GM23338 (cell line): ENCODE measurements at regions not wholly inside any gene's neighbourhood (a gene's known extent, or its start where the extent isn't known, plus 50 kb on each side); places are given as distances from the start of the nearest gene placed in this dataset.

Experiments used
- ATAC-seq: fragments of 200-7000 bp; cut with Tn5 transposase; 3 replicates; pipeline ENCODE4 v1.9.1; 2020
- DNase-seq: peaks from one replicate; pipeline ENCODE4 v3.0.0-alpha.2; 2015; ENCODE audit warnings: low spot score
- H2AFZ ChIP-seq: fragments of 200-600 bp; sonication (generic); 2 replicates; pipeline ENCODE4 v1.8.0; 2016; ENCODE audit warnings: antibody characterized with exemption, mild to moderate bottlenecking, moderate library complexity
- H3F3A ChIP-seq: fragments of 200-600 bp; sonication (generic); replicated peaks from 2 replicates; pipeline ENCODE4 v1.8.0; 2017; ENCODE audit warnings: antibody characterized with exemption, mixed run types, low read depth
- H3K27ac ChIP-seq: fragments of 200-600 bp; sonication (generic); 2 replicates; pipeline ENCODE4 v1.6.1; 2016; ENCODE audit warnings: low read depth
- H3K27me3 ChIP-seq: fragments of 200-600 bp; sonication (generic); 2 replicates; pipeline ENCODE4 v1.8.0; 2016; ENCODE audit warnings: mild to moderate bottlenecking, mixed run types, moderate library complexity; ENCODE audit not compliant: insufficient read depth
- H3K36me3 ChIP-seq: fragments of 200-600 bp; sonication (generic); 2 replicates; pipeline ENCODE4 v1.8.0; 2016; ENCODE audit warnings: mild to moderate bottlenecking; ENCODE audit not compliant: insufficient read depth
- H3K4me1 ChIP-seq: fragments of 200-600 bp; sonication (generic); 2 replicates; pipeline ENCODE4 v1.8.0; 2016; ENCODE audit warnings: mild to moderate bottlenecking, moderate library complexity; ENCODE audit not compliant: insufficient read depth
- H3K4me2 ChIP-seq: fragments of 200-600 bp; sonication (generic); 2 replicates; pipeline ENCODE4 v1.7.1; 2017; ENCODE audit warnings: mixed run types
- H3K4me3 ChIP-seq: fragments of 200-600 bp; sonication (generic); 2 replicates; pipeline ENCODE4 v1.6.1; 2016; ENCODE audit warnings: mixed run types
- H3K79me2 ChIP-seq: fragments of 200-600 bp; sonication (generic); replicated peaks from 2 replicates; pipeline ENCODE4 v1.8.0; 2017; ENCODE audit warnings: mild to moderate bottlenecking; ENCODE audit not compliant: insufficient read depth
- H3K9me2 ChIP-seq: fragments of 200-600 bp; sonication (generic); 2 replicates; pipeline ENCODE4 v1.8.0; 2017; ENCODE audit not compliant: insufficient read depth
- H4K20me1 ChIP-seq: fragments of 200-600 bp; sonication (generic); replicated peaks from 2 replicates; pipeline ENCODE4 v1.8.0; 2017; ENCODE audit warnings: mild to moderate bottlenecking; ENCODE audit not compliant: insufficient read depth
- H3K27ac Mint-ChIP-seq: 2 replicates; pipeline ENCODE4 v1.8.0; 2020; ENCODE audit warnings: inconsistent platforms, mild to moderate bottlenecking, moderate library complexity, mixed read lengths
- H3K27me3 Mint-ChIP-seq: 3 replicates; pipeline ENCODE4 v1.8.0; 2022; ENCODE audit warnings: low read depth, mild to moderate bottlenecking, moderate library complexity, mixed read lengths, inconsistent platforms; ENCODE audit not compliant: insufficient read depth, poor library complexity
- H3K36me3 Mint-ChIP-seq: 3 replicates; pipeline ENCODE4 v1.8.0; 2021; ENCODE audit warnings: low read depth, mild to moderate bottlenecking, inconsistent platforms, moderate library complexity, mixed read lengths
- H3K4me1 Mint-ChIP-seq: 3 replicates; pipeline ENCODE4 v1.8.0; 2020; ENCODE audit warnings: mild to moderate bottlenecking, inconsistent platforms, mixed read lengths
- H3K4me3 Mint-ChIP-seq: 3 replicates; pipeline ENCODE4 v1.8.0; 2021; ENCODE audit warnings: moderate library complexity, mild to moderate bottlenecking, inconsistent platforms, mixed read lengths
- H3K9me3 Mint-ChIP-seq: 3 replicates; pipeline ENCODE4 v1.8.0; 2020; ENCODE audit warnings: moderate library complexity, mild to moderate bottlenecking, inconsistent platforms, mixed read lengths
- CTCF ChIP-seq, 2 experiments: fragments of 200-600 bp in 1 of 2; sonication (generic) in 1 of 2; conservative IDR thresholded peaks; 2 replicates each; pipeline versions ENCODE4 v1.5.1 to v1.6.1; 2016 to 2017; ENCODE audit warnings: antibody characterized with exemption in 2 of 2, low read depth in 2 of 2, mild to moderate bottlenecking in 2 of 2, moderate library complexity in 1 of 2
- ETS1 ChIP-seq: IDR thresholded peaks from 2 replicates; pipeline ENCODE4 v1.6.1; 2016; ENCODE audit warnings: antibody characterized with exemption
- EZH2 ChIP-seq: fragments of 200-600 bp; sonication (generic); IDR thresholded peaks from one replicate; pipeline ENCODE4 v1.8.0; 2017; ENCODE audit warnings: antibody characterized with exemption, mild to moderate bottlenecking, low read depth; ENCODE audit not compliant: unreplicated experiment
- EZH2phosphoT487 ChIP-seq: fragments of 200-600 bp; sonication (generic); IDR thresholded peaks from one replicate; pipeline ENCODE4 v1.8.1; 2018; ENCODE audit warnings: antibody characterized with exemption; ENCODE audit not compliant: unreplicated experiment
- JUNB ChIP-seq: IDR thresholded peaks from one replicate; pipeline ENCODE4 v1.6.1; 2016; ENCODE audit warnings: antibody characterized with exemption; ENCODE audit not compliant: unreplicated experiment
- NANOG ChIP-seq: IDR thresholded peaks from 2 replicates; pipeline ENCODE4 v1.6.1; 2016; ENCODE audit warnings: antibody characterized with exemption, borderline replicate concordance
- POLR2AphosphoS5 ChIP-seq: IDR thresholded peaks from 2 replicates; pipeline ENCODE4 v1.6.1; 2016; ENCODE audit warnings: antibody characterized with exemption, low read depth
- STAT1 ChIP-seq: IDR thresholded peaks from one replicate; pipeline ENCODE4 v1.6.1; 2016; ENCODE audit warnings: antibody characterized with exemption; ENCODE audit not compliant: unreplicated experiment
- ZNF114 ChIP-seq: fragments of 250-450 bp; sonication (Bioruptor Pico); IDR thresholded peaks from 2 replicates; pipeline ENCODE4 v1.5.0; 2020; ENCODE audit warnings: mild to moderate bottlenecking, moderate library complexity
- ZNF462 ChIP-seq: fragments of 250-450 bp; sonication (Bioruptor Pico); IDR thresholded peaks from 2 replicates; pipeline ENCODE4 v1.5.0; 2020; ENCODE audit warnings: mild to moderate bottlenecking, moderate library complexity

DNA sequence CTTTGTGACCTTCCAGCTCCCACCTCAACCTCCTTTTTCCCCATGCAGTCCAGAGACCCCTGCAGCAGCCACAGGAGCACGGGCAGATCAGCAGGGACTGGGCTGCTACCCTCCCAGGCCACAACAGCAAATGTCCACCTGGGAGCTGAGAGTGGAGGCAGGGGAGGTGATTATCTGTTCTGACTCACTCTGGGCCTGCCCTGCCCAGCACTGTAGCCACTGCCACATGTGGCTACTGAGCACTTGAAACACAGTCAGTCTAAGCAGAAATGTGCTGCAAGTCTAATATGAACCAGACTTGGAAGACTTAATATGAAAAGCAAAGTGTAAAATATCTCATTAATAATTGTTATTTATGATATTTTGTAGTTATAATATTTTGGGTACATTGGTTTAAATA lies 148.9 kb upstream of the VANGL1 start:
- H4K20me1 ChIP-seq, result no peaks in the 10 kb centered on the region
- Mint-ChIP-seq H3K4me1 (peaks cover 8% of the 10 kb centered on the region; the same call in 2 of the 3 replicates), H3K27me3 (peaks cover 2% of the 10 kb centered on the region), H3K4me3 (no peak overlapping the region), H3K27ac (no peak overlapping the region), H3K9me3 (no peaks in the 10 kb centered on the region), H3K36me3 (no peaks in the 10 kb centered on the region)
- no peak overlapping the region for H3K4me2 ChIP-seq
- H3F3A ChIP-seq, result no peaks in the 10 kb centered on the region
- no peak for TF ChIP-seq STAT1
- no peak for TF ChIP-seq EZH2
- TF ChIP-seq EZH2phosphoT487, result no peak
- TF ChIP-seq ZNF462, result no peak
- TF ChIP-seq ETS1, result no peak
- TF ChIP-seq JUNB, result no peak
- TF ChIP-seq POLR2AphosphoS5, result no peak
- TF ChIP-seq CTCF (conservative IDR thresholded peaks at IDR 0.05; ENCODE audit: low read depth in 2 of 2), result no peak
- TF ChIP-seq NANOG, result no peak
- TF ChIP-seq ZNF114 (CRISPR knock-in tag), result no peak
- H3K27me3 ChIP-seq, result no peaks in the 10 kb centered on the region
- H3K36me3 ChIP-seq, result no peaks in the 10 kb centered on the region
- H3K9me2 ChIP-seq, result 0 out of 2 replicates have a peak, but pooled peaks cover 8% of the 10 kb centered on the region
- no peak overlapping the region for H3K27ac ChIP-seq
- no peaks in the 10 kb centered on the region for H3K79me2 ChIP-seq
- ATAC-seq (peak; percentile 26), DNase-seq (no peak)
- no peak overlapping the region for H2AFZ ChIP-seq
- H3K4me1 ChIP-seq, result no peaks in the 10 kb centered on the region
- no peak overlapping the region for H3K4me3 ChIP-seq
